ENCODE measurements at regions not wholly inside any gene's neighbourhood (a gene's known extent, or its start where the extent isn't known, plus 50 kb on each side); places are given as distances from the start of the nearest gene placed in this dataset.
"Not testable (repeated sequence)": the region's sequence is repeated elsewhere in the genome, so short reads cannot be mapped to it uniquely, and the experiment has no call there.

- no peaks in the 10 kb centered on the region for H3K4me1 ChIP-seq
- 78 to 86% methylated on average over 3 of the region's 3 CpGs for WGBS, 2 donors
- intact Hi-C loops (cut with DNase I), result no loop called here
- H3K27me3 ChIP-seq, result no peaks in the 10 kb centered on the region
- TF ChIP-seq POLR2A (IDR thresholded peaks at IDR 0.05), result no peak
- TF ChIP-seq CTCF (IDR thresholded peaks at IDR 0.05), result no peak
- DNase-seq (no peak), ATAC-seq (no peak)
- no peak overlapping the region for H3K4me3 ChIP-seq
- H3K27ac ChIP-seq, result no peak overlapping the region
- H3K36me3 ChIP-seq (replicated peaks in 1 of 2; ENCODE audit: insufficient read depth in 1 of 2, low read depth in 2 of 2), result no peaks in the 10 kb centered on the region
- no peaks in the 10 kb centered on the region for H3K9me3 ChIP-seq
Observed at GRCh38 chr1:187588917-187589316, 760.2 kb downstream of the PLA2G4A start.

- TF ChIP-seq POLR2A (IDR thresholded peaks at IDR 0.05), result no peak
- H3K4me1 ChIP-seq, result no peaks in the 10 kb centered on the region
- intact Hi-C loops (cut with DNase I), result no loop called here
- DNase-seq (no peak), ATAC-seq (no peak)
- H3K27me3 ChIP-seq, result no peaks in the 10 kb centered on the region
- H3K36me3 ChIP-seq (replicated peaks in 1 of 2; ENCODE audit: insufficient read depth in 1 of 2, low read depth in 2 of 2), result no peaks in the 10 kb centered on the region
- H3K9me3 ChIP-seq, result no peaks in the 10 kb centered on the region
- no peak overlapping the region for H3K27ac ChIP-seq
- H3K4me3 ChIP-seq, result no peak overlapping the region
Observed at GRCh38 chr1:187605736-187606135, 777.0 kb downstream of the PLA2G4A start.

GRCh38 chr1:187615853-187616735 is 787.3 kb downstream of the PLA2G4A start:
- H3K4me3 ChIP-seq; intact Hi-C loops (cut with DNase I); H3K4me1 ChIP-seq; H3K27me3 ChIP-seq; DNase-seq; H3K27ac ChIP-seq; H3K9me3 ChIP-seq; H3K36me3 ChIP-seq (replicated peaks in 1 of 2; ENCODE audit: insufficient read depth in 1 of 2, low read depth in 2 of 2); ATAC-seq: not testable (repeated sequence)
- WGBS, 2 donors, result 85 to 89% methylated on average over 13 to 55 of the region's 55 CpGs

- H3K9me3 ChIP-seq; H3K27ac ChIP-seq; H3K4me1 ChIP-seq; ATAC-seq; DNase-seq; intact Hi-C loops (cut with DNase I); H3K4me3 ChIP-seq; H3K36me3 ChIP-seq (replicated peaks in 1 of 2; ENCODE audit: insufficient read depth in 1 of 2, low read depth in 2 of 2); H3K27me3 ChIP-seq: not testable (repeated sequence)
- 69 to 83% methylated on average over 6 to 20 of the region's 21 CpGs for WGBS, 2 donors
Observed at GRCh38 chr1:187616830-187617229, 788.1 kb downstream of the PLA2G4A start.

- ATAC-seq, result no peak
Observed at GRCh38 chr1:187617776-187618175, 789.0 kb downstream of the PLA2G4A start.

GRCh38 chr1:187619175-187619574 is 790.4 kb downstream of the PLA2G4A start:
- no peaks in the 10 kb centered on the region for H3K4me1 ChIP-seq
- ATAC-seq (no peak), DNase-seq (no peak)
- H3K27me3 ChIP-seq, result no peaks in the 10 kb centered on the region
- intact Hi-C loops (cut with DNase I), result no loop called here
- TF ChIP-seq CTCF (IDR thresholded peaks at IDR 0.05), result no peak
- TF ChIP-seq POLR2A (IDR thresholded peaks at IDR 0.05), result no peak
- no peaks in the 10 kb centered on the region for H3K36me3 ChIP-seq (replicated peaks in 1 of 2; ENCODE audit: insufficient read depth in 1 of 2, low read depth in 2 of 2)
- H3K9me3 ChIP-seq, result no peaks in the 10 kb centered on the region
- no peak overlapping the region for H3K4me3 ChIP-seq
- no peak overlapping the region for H3K27ac ChIP-seq

More at GRCh38 chr1:187617776-187618175, 789.0 kb downstream of the PLA2G4A start:
- TF ChIP-seq POLR2A (IDR thresholded peaks at IDR 0.05) (no peak), CTCF (IDR thresholded peaks at IDR 0.05) (no peak)
- 77 to 87% methylated on average over 3 of the region's 3 CpGs for WGBS, 2 donors
- no peaks in the 10 kb centered on the region for H3K4me1 ChIP-seq
- no peak overlapping the region for H3K27ac ChIP-seq
- DNase-seq, result no peak
- H3K4me3 ChIP-seq, result no peak overlapping the region
- no peaks in the 10 kb centered on the region for H3K36me3 ChIP-seq (replicated peaks in 1 of 2; ENCODE audit: insufficient read depth in 1 of 2, low read depth in 2 of 2)
- no peaks in the 10 kb centered on the region for H3K9me3 ChIP-seq
- H3K27me3 ChIP-seq, result no peaks in the 10 kb centered on the region
- intact Hi-C loops (cut with DNase I), result no loop called here

All from body of pancreas (tissue), 4 donors.